Effector memory CD4-positive, alpha-beta T cell (primary cell): ENCODE measurements at regions not wholly inside any gene's neighbourhood (a gene's known extent, or its start where the extent isn't known, plus 50 kb on each side); places are given as distances from the start of the nearest gene placed in this dataset.

Experiments
- DNase-seq, 3 donors: peaks; one replicate each; pipeline ENCODE4 v3.0.0-alpha.2; 2020
- H3K27ac ChIP-seq: 2 replicates; pipeline ENCODE4 v1.7.0; 2013; ENCODE audit warnings: mild to moderate bottlenecking, low read length, moderate library complexity; ENCODE audit not compliant: insufficient read depth, poor library complexity, severe bottlenecking
- H3K27me3 ChIP-seq: replicated peaks from 2 replicates; pipeline ENCODE4 v1.7.0; 2013; ENCODE audit warnings: mild to moderate bottlenecking, low read length; ENCODE audit not compliant: insufficient read depth, control insufficient read depth, poor library complexity, severe bottlenecking
- H3K36me3 ChIP-seq: 2 replicates; pipeline ENCODE4 v1.7.0; 2013; ENCODE audit warnings: mild to moderate bottlenecking, low read length, moderate library complexity; ENCODE audit not compliant: control insufficient read depth, insufficient read depth
- H3K4me1 ChIP-seq: 2 replicates; pipeline ENCODE4 v1.7.0; 2013; ENCODE audit warnings: low read length, mild to moderate bottlenecking; ENCODE audit not compliant: control insufficient read depth, insufficient read depth, poor library complexity, severe bottlenecking
- H3K4me3 ChIP-seq: 2 replicates; pipeline ENCODE4 v1.7.0; 2013; ENCODE audit warnings: low read length, low read depth, mild to moderate bottlenecking; ENCODE audit not compliant: insufficient read depth, poor library complexity, severe bottlenecking
- H3K9me3 ChIP-seq: 2 replicates; pipeline ENCODE4 v1.7.0; 2013; ENCODE audit warnings: mild to moderate bottlenecking, low read length, moderate library complexity; ENCODE audit not compliant: control insufficient read depth

DNA sequence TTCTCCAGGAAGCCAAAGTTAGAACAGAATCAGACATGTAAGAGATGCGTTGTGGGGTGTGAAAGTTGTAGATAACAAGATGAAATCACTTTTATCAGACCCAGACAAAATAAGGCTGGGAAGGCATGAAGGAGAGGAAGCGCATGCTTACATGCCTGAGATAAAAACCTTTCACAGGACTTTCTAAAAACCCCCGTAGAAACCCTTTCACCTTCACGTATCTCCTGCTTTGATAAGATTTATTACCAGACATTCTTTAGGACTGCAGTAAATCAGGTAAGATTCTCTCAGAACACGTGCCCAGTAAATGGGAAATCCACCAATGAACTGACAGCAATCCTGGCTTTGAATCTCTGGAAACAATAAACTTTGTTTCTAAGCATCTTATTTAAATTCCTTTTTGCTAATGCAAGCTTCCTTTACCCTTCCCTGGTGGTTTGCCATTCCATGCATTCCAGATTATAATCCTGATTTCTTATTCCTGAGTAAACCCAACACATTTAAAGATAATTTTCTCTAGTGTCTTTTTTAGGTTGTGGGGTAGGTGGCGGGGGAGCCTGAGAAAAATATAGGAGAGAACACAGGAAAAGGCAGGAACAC is 254.6 kb upstream of the LDB2 start:
- no peak for DNase-seq
- H3K36me3 ChIP-seq, result no peaks in the 10 kb centered on the region
- H3K4me1 ChIP-seq, result no peaks in the 10 kb centered on the region
- H3K4me3 ChIP-seq, result no peak overlapping the region
- H3K27ac ChIP-seq, result no peak overlapping the region
- H3K9me3 ChIP-seq, result no peaks in the 10 kb centered on the region
- H3K27me3 ChIP-seq, result no peaks in the 10 kb centered on the region

DNA sequence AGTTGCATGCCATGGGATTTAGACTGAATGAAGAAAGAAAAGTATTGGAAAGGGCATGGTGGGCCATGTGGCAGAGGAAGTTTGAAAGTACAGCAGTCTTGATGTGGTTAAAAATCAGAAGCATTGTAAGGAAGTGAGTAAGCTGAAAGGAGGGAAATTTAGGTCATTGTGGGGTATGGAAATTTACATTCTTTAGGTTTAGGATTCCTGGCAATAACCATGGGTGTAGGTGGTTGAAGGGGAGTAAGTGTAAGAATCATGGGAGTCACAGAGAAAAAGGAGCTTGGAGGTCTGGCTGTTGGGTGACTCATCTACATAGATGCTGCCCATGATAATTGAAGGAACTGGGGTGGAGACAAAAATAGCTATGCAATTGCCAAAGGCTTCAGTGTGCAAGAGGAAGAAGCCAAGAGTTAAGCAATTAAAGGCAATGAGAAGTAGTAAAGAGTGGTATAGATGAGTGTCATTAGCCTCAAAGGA is 243.8 kb upstream of the LDB2 start:
- Histone ChIP-seq H3K4me3 (no peak overlapping the region), H3K9me3 (peaks cover 4% of the 10 kb centered on the region), H3K27ac (no peak overlapping the region), H3K27me3 (no peaks in the 10 kb centered on the region), H3K4me1 (no peaks in the 10 kb centered on the region), H3K36me3 (no peaks in the 10 kb centered on the region)
- no peak for DNase-seq

DNA sequence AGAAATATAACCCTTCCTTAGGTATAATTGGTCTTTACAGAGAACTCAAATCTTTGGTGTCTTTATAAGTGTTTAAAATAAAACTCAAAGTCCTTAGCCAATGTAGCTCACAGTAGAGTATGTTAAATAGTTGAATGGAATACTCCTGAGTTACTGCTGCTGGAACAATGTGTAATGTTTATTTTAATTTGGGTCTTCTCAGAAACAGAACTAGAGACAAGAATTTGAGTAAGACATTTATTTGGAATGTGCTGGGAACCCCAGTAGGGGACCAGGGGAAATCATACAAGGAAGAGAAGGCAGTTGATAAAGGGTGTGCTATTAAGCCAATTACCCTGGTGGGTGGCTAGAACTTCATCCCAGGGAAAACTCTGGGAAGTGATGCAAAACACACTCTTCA is 240.4 kb upstream of the LDB2 start:
- H3K4me1 ChIP-seq, result no peaks in the 10 kb centered on the region

DNA sequence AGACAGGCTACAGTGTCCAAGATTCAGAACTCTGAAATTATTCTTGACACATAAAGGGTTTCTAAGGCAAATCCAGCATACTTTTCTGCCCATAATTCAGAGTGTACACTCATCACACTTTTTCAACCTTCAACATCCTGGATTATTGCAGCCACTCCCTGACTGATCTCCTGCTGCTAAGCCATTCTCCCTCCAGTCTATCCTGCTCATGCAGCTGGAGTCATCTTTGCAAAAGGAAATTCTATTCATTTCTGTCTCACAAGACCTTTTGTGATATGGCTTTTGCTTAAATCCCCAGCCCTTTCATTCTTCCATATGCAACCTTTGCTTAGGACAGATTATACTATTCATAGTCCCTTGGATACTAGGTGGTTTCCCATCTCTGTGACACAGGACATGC is 236.1 kb upstream of the LDB2 start:
- no peak for DNase-seq
- Histone ChIP-seq H3K27me3 (no peaks in the 10 kb centered on the region), H3K4me1 (no peaks in the 10 kb centered on the region), H3K36me3 (no peaks in the 10 kb centered on the region), H3K27ac (no peak overlapping the region), H3K9me3 (peaks cover 4% of the 10 kb centered on the region), H3K4me3 (no peak overlapping the region)

More for the DNA sequence above, 240.4 kb upstream of the LDB2 start:
- H3K27ac ChIP-seq, result no peak overlapping the region
- H3K9me3 ChIP-seq, result peaks cover 4% of the 10 kb centered on the region
- H3K4me3 ChIP-seq, result no peak overlapping the region
- H3K27me3 ChIP-seq, result no peaks in the 10 kb centered on the region
- no peaks in the 10 kb centered on the region for H3K36me3 ChIP-seq
- no peak for DNase-seq

DNA sequence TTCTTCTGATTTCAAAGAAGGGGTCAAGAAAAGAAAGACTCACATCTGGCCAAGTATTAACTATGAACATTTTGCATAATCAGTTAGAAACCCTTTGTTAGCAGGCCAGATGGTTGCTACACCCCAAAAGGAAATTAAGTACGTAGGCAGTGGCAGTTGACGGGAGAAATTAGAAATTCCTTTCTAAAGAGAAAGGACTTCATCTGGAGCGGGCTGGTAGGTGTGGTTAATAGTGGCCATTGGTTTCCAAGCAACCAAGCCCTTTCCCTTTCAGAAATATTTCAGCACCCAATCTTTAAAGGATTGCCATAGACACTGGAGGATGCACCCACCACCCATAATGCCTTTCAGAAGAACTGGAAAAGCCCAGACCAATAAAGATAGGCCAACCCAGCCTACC is 235.7 kb upstream of the LDB2 start:
- H3K9me3 ChIP-seq, result peaks cover 4% of the 10 kb centered on the region
- H3K36me3 ChIP-seq, result no peaks in the 10 kb centered on the region
- H3K27me3 ChIP-seq, result no peaks in the 10 kb centered on the region
- no peaks in the 10 kb centered on the region for H3K4me1 ChIP-seq
- H3K4me3 ChIP-seq, result no peak overlapping the region
- DNase-seq, result no peak
- H3K27ac ChIP-seq, result no peak overlapping the region

DNA sequence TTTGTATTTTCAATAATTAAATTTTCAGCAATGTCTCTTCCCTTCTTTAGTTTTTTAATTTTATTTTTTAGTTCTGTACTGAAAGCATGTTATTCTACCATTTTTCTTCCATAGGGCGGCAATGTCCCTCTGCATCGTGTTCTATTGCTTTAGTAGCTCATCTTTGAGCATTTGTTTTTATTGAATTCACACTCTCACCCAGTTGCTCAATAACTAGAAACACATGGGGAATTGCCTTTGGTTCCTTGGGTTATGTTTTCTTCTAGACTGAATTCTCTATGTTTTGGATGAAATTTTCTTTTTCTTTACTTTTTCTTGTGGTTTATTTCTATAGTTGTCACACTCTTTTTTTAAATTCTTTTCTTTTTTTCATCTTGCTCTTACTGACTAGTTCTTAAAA is 233.8 kb upstream of the LDB2 start:
- H3K9me3 ChIP-seq, result no peaks in the 10 kb centered on the region
- H3K27ac ChIP-seq, result no peak overlapping the region
- no peak overlapping the region for H3K4me3 ChIP-seq
- no peaks in the 10 kb centered on the region for H3K4me1 ChIP-seq
- DNase-seq, result no peak
- H3K36me3 ChIP-seq, result no peaks in the 10 kb centered on the region
- H3K27me3 ChIP-seq, result no peaks in the 10 kb centered on the region

DNA sequence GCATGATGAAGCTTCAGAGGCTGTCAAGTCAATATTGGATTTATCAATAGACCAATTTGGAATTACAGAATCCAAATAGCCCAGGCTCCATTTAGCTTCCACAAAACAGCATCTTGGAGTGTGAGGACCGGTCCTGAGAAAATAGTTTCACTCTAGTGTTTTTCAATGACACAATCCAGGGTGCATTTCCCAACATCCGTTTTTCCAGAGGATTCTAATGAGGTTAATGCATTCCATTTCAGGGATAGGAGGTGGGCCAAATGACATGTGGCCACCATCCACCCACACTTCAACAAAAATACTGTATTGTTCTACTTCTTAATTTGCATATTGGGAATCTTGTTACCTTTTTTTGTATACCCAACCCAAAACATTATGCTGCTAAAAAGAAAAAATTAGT is 229.8 kb upstream of the LDB2 start:
- H3K36me3 ChIP-seq, result no peaks in the 10 kb centered on the region
- no peak overlapping the region for H3K4me3 ChIP-seq
- no peaks in the 10 kb centered on the region for H3K9me3 ChIP-seq
- no peak for DNase-seq
- H3K27ac ChIP-seq, result no peak overlapping the region
- no peaks in the 10 kb centered on the region for H3K27me3 ChIP-seq
- H3K4me1 ChIP-seq, result no peaks in the 10 kb centered on the region

DNA sequence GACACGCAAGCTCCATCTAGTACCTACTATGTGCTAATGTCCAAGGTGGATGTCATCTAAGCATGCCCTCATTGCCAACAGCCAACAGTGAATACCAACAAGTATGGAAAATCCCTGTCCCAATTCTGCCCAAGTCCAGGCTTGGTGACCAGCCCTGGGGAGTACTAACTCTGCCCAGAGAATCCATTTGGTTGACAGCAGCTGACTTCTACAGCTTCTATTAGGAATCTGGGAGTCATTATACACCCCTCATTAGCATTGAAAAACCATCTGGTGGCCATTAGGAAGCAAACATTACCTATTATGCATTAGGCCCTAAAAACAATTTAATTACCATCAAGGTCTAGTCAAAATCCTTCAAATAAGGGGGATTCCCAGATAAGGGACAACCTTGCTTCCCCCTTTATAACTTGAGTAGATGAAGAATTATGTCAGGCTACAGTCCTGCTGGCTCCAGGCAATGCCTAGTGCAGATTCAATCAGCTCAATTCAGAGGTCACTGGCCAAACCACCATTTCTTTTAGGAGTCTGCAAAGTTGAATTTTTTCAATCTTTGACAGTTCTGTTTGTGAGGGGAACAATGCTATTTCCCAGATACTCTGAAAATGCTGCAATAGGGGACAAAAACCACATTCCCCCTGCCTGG is 228.0 kb upstream of the LDB2 start:
- H3K4me1 ChIP-seq, result no peaks in the 10 kb centered on the region
- H3K9me3 ChIP-seq, result no peaks in the 10 kb centered on the region
- DNase-seq, result no peak
- H3K4me3 ChIP-seq, result no peak overlapping the region
- no peaks in the 10 kb centered on the region for H3K36me3 ChIP-seq
- no peaks in the 10 kb centered on the region for H3K27me3 ChIP-seq
- H3K27ac ChIP-seq, result no peak overlapping the region

DNA sequence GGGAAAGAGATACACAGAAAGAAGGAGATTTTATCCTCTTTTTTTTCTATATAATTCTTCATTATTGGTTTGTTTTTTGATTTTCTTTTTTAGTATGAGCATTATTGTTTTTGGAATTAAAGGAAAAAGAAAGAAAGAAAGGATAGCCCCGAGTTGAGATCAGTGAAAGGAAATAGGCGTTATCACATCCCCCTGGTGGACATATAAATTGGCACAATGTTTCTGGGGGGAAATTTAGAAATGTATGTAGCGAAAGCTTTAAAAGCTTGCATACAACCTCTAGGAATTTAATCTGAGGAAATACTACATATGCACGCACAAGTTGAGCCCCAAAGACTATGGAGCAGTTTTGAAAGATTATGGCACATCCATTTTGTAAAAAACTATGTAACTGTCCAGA is 226.3 kb upstream of the LDB2 start:
- Histone ChIP-seq H3K27ac (no peak overlapping the region), H3K9me3 (no peaks in the 10 kb centered on the region), H3K4me3 (no peak overlapping the region), H3K4me1 (no peaks in the 10 kb centered on the region), H3K36me3 (no peaks in the 10 kb centered on the region), H3K27me3 (no peaks in the 10 kb centered on the region)
- no peak for DNase-seq

DNA sequence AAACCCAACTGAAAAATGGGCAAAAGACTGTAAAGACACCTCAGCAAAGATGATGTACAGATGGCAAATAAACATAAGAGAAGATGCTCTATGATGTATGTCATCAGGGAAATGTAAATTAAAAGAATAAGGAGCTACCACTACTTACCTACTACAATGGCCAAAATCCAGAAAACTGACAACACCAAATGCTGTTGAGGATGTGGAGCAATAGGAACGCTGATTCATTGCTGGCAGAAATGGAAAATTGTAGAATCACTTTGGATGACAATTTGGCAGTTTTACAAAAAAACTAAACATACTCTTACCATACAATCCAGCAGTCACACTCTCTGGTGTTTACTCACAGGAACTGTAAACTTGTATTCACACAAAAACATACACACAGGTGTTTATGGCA is 222.3 kb upstream of the LDB2 start:
- H3K36me3 ChIP-seq, result no peaks in the 10 kb centered on the region
- no peak for DNase-seq

More for the DNA sequence above, 222.3 kb upstream of the LDB2 start:
- no peaks in the 10 kb centered on the region for H3K27me3 ChIP-seq
- H3K9me3 ChIP-seq, result no peaks in the 10 kb centered on the region
- no peak overlapping the region for H3K4me3 ChIP-seq
- no peak overlapping the region for H3K27ac ChIP-seq
- no peaks in the 10 kb centered on the region for H3K4me1 ChIP-seq
